H1 (cell line): ENCODE measurements at regions not wholly inside any gene's neighbourhood (a gene's known extent, or its start where the extent isn't known, plus 50 kb on each side); places are given as distances from the start of the nearest gene placed in this dataset.

ENCODE experiments used
- CTCF ChIA-PET: fragments of 300-600 bp; sonication (Branson Sonifier 250); formaldehyde crosslinking; loops from one replicate; lab custom pipeline; 2021; ENCODE audit not compliant: partially characterized antibody; lab: Charles Lee
- POLR2A ChIA-PET: fragments of 300-600 bp; sonication (Branson Sonifier 250); formaldehyde crosslinking; loops from one replicate; lab custom pipeline; 2021; ENCODE audit warnings: inconsistent platforms; ENCODE audit not compliant: partially characterized antibody; lab: Charles Lee
- DNase-seq, 2 experiments: peaks; one replicate each; pipeline versions ENCODE4 v3.0.0 to v3.0.0-alpha.2; 2010 to 2022; ENCODE audit warnings: low spot score in 2 of 2, low read depth in 1 of 2, mixed read lengths in 1 of 2
- FAIRE-seq: peaks from 2 replicates; lab custom pipeline; 2011; peaks lifted over from hg19 to GRCh38; lab: Jason Lieb, UNC
- H2AFZ ChIP-seq: 2 replicates; pipeline ENCODE4 v1.8.1; 2012; ENCODE audit warnings: low read length, inconsistent platforms
- H2AK5ac ChIP-seq: 2 replicates; pipeline ENCODE4 v1.6.1; 2013; ENCODE audit warnings: low read depth, low read length
- H2BK120ac ChIP-seq: replicated peaks from 2 replicates; pipeline ENCODE3; 2013; ENCODE audit warnings: low read depth, low read length, inconsistent platforms
- H2BK12ac ChIP-seq: 2 replicates; pipeline ENCODE4 v1.6.1; 2013; ENCODE audit warnings: low read depth, low read length
- H2BK15ac ChIP-seq: 2 replicates; pipeline ENCODE4 v1.6.1; 2013; ENCODE audit warnings: low read length
- H2BK20ac ChIP-seq: 2 replicates; pipeline ENCODE4 v1.6.1; 2013; ENCODE audit warnings: low read length
- H2BK5ac ChIP-seq: 2 replicates; pipeline ENCODE4 v1.6.1; 2013; ENCODE audit warnings: low read depth, low read length
- H3K14ac ChIP-seq: 2 replicates; pipeline ENCODE4 v1.6.1; 2013; ENCODE audit warnings: inconsistent platforms; ENCODE audit not compliant: insufficient read length
- H3K18ac ChIP-seq: 2 replicates; pipeline ENCODE4 v1.6.1; 2013; ENCODE audit warnings: low read length; ENCODE audit errors: extremely low read depth
- H3K23ac ChIP-seq: 2 replicates; pipeline ENCODE4 v1.6.1; 2013; ENCODE audit warnings: inconsistent platforms; ENCODE audit not compliant: insufficient read length
- H3K23me2 ChIP-seq: 2 replicates; pipeline ENCODE4 v1.6.1; 2013; ENCODE audit warnings: low read depth, low read length
- H3K27ac ChIP-seq: 2 replicates; pipeline ENCODE4 v1.6.1; 2011; ENCODE audit warnings: low read depth, low read length, inconsistent platforms
- H3K27me3 ChIP-seq, 4 experiments: replicated peaks in 1 of 4; 1 replicate in 1 of 4; 2 replicates in 3 of 4; pipeline versions ENCODE4 v1.6.1 to v1.8.1; 2011 to 2013; ENCODE audit warnings: low read length in 3 of 4, mild to moderate bottlenecking in 3 of 4, inconsistent platforms in 2 of 4, mixed read lengths in 2 of 4, moderate library complexity in 1 of 4; ENCODE audit not compliant: control insufficient read depth in 3 of 4, insufficient read depth in 3 of 4; ENCODE audit errors: extremely low read depth in 1 of 4
- H3K36me3 ChIP-seq, 4 experiments: 2 replicates each; pipeline versions ENCODE4 v1.6.1 to v1.8.1; 2011 to 2013; ENCODE audit warnings: mild to moderate bottlenecking in 4 of 4, low read length in 3 of 4, moderate library complexity in 2 of 4, control low read depth in 1 of 4, inconsistent platforms in 1 of 4; ENCODE audit not compliant: insufficient read depth in 4 of 4, control insufficient read depth in 2 of 4
- H3K4ac ChIP-seq: replicated peaks from 2 replicates; pipeline ENCODE3; 2013; ENCODE audit warnings: low read length, low read depth, mixed read lengths, inconsistent platforms; ENCODE audit not compliant: insufficient read length
- H3K4me1 ChIP-seq, 4 experiments: replicated peaks in 1 of 4; 1 replicate in 1 of 4; 2 replicates in 3 of 4; pipeline versions ENCODE4 v1.6.1 to v1.8.1; 2011 to 2013; ENCODE audit warnings: low read length in 3 of 4, inconsistent platforms in 2 of 4, mixed read lengths in 1 of 4; ENCODE audit not compliant: insufficient read depth in 4 of 4, control insufficient read depth in 3 of 4
- H3K4me2 ChIP-seq, 2 experiments: 2 replicates each; pipeline versions ENCODE4 v1.6.1 to v1.8.1; 2011 to 2013; ENCODE audit warnings: low read depth in 2 of 2, low read length in 2 of 2, control low read depth in 1 of 2, inconsistent platforms in 1 of 2, mild to moderate bottlenecking in 1 of 2; ENCODE audit not compliant: insufficient read depth in 1 of 2
- H3K4me3 ChIP-seq, 4 experiments: fragments of 200-600, 300-600 bp in 1 of 4; sonication (generic), shearing (Covaris generic), sonication (Bioruptor Twin) in 1 of 4; 2 replicates each; pipeline versions ENCODE4 v1.5.1 to v1.8.1; 2011 to 2016; ENCODE audit warnings: low read length in 4 of 4, low read depth in 3 of 4, control low read depth in 2 of 4, inconsistent platforms in 2 of 4, mild to moderate bottlenecking in 2 of 4, mixed read lengths in 1 of 4, moderate library complexity in 1 of 4; ENCODE audit not compliant: insufficient read depth in 2 of 4; ENCODE audit errors: extremely low read depth in 1 of 4
- H3K56ac ChIP-seq: replicated peaks from 2 replicates; pipeline ENCODE3; 2013; ENCODE audit warnings: low read depth, mild to moderate bottlenecking, mixed read lengths, low read length, inconsistent platforms; ENCODE audit not compliant: insufficient read length
- H3K79me1 ChIP-seq: 2 replicates; pipeline ENCODE4 v1.6.1; 2013; ENCODE audit warnings: low read depth, low read length, control low read depth
- H3K79me2 ChIP-seq, 2 experiments: 2 replicates each; pipeline versions ENCODE4 v1.6.1 to v1.8.1; 2012 to 2013; ENCODE audit warnings: low read length in 2 of 2, mild to moderate bottlenecking in 2 of 2, inconsistent platforms in 1 of 2; ENCODE audit not compliant: insufficient read depth in 2 of 2, control insufficient read depth in 1 of 2
- H3K9ac ChIP-seq, 4 experiments: replicated peaks in 1 of 4; 1 replicate in 1 of 4; 2 replicates in 3 of 4; pipeline versions ENCODE4 v1.6.1 to v1.8.1; 2011 to 2013; ENCODE audit warnings: low read depth in 3 of 4, low read length in 3 of 4, control low read depth in 2 of 4, mild to moderate bottlenecking in 2 of 4, moderate library complexity in 2 of 4, inconsistent platforms in 1 of 4; ENCODE audit errors: extremely low read depth in 1 of 4
- H3K9me3 ChIP-seq, 2 experiments: 2 replicates each; pipeline versions ENCODE4 v1.6.1 to v1.8.1; 2012 to 2013; ENCODE audit warnings: mild to moderate bottlenecking in 2 of 2, moderate library complexity in 2 of 2, control low read depth in 1 of 2, inconsistent platforms in 1 of 2, low read depth in 1 of 2, low read length in 1 of 2, mixed read lengths in 1 of 2; ENCODE audit not compliant: insufficient read depth in 2 of 2
- H4K20me1 ChIP-seq, 2 experiments: replicated peaks in 1 of 2; 2 replicates each; pipeline versions ENCODE3 to v1.8.1; 2011 to 2013; ENCODE audit warnings: inconsistent platforms in 2 of 2, low read length in 2 of 2, mild to moderate bottlenecking in 1 of 2; ENCODE audit not compliant: insufficient read depth in 2 of 2, control insufficient read depth in 1 of 2
- H4K5ac ChIP-seq: 2 replicates; pipeline ENCODE4 v1.6.1; 2013; ENCODE audit warnings: low read length, low read depth, mixed read lengths, inconsistent platforms; ENCODE audit not compliant: insufficient read length
- H4K8ac ChIP-seq: 2 replicates; pipeline ENCODE4 v1.8.0; 2013; ENCODE audit warnings: mild to moderate bottlenecking, moderate library complexity, low read length, inconsistent platforms; ENCODE audit not compliant: insufficient read depth; ENCODE audit errors: extremely low read depth
- H4K91ac ChIP-seq: replicated peaks from 2 replicates; pipeline ENCODE3; 2013; ENCODE audit warnings: low read length, mixed read lengths, inconsistent platforms; ENCODE audit not compliant: insufficient read length
- ATF3 ChIP-seq: IDR thresholded peaks from 2 replicates; pipeline ENCODE4 v1.6.1; 2011; ENCODE audit warnings: low read depth, mild to moderate bottlenecking, low read length; ENCODE audit not compliant: insufficient read depth
- BRCA1 ChIP-seq: IDR thresholded peaks from 2 replicates; pipeline ENCODE4 v1.6.1; 2012; ENCODE audit warnings: low read depth, low read length, improper control_type of control experiment
- CREB1 ChIP-seq: IDR thresholded peaks from 2 replicates; pipeline ENCODE4 v1.6.1; 2012; ENCODE audit warnings: inconsistent platforms
- KDM1A ChIP-seq: fragments of 200-600, 300-600 bp; sonication (generic); IDR thresholded peaks from 2 replicates; pipeline ENCODE4 v1.7.1; 2016; ENCODE audit warnings: mild to moderate bottlenecking, low read length, borderline replicate concordance
- PHF8 ChIP-seq: fragments of 200-600 bp; sonication (generic); conservative IDR thresholded peaks from 2 replicates; pipeline ENCODE4 v1.7.1; 2012; ENCODE audit warnings: low read depth, mild to moderate bottlenecking, inconsistent platforms, low read length, moderate library complexity
- SIX5 ChIP-seq: IDR thresholded peaks from 2 replicates; pipeline ENCODE4 v1.6.1; 2011; ENCODE audit warnings: mild to moderate bottlenecking, low read depth, low read length
- TAF7 ChIP-seq: optimal IDR thresholded peaks from 2 replicates; pipeline ENCODE3; 2011; ENCODE audit warnings: low read depth, mild to moderate bottlenecking, inconsistent platforms, low read length, moderate library complexity, borderline replicate concordance
- WGBS, 2 experiments: shearing (Covaris generic) in 1 of 2; methylation state at CpG; one replicate each; pipeline versions ENCODE4 v1.1.6 to v1.1.7; 2013 to 2015; ENCODE audit warnings: low lambda C conversion rate in 2 of 2, mixed read lengths in 2 of 2, inconsistent platforms in 1 of 2, low coverage in 1 of 2, missing lambda C conversion rate in 1 of 2; ENCODE audit not compliant: insufficient replicate concordance in 2 of 2, insufficient coverage in 1 of 2, insufficient read length in 1 of 2; ENCODE audit errors: extremely low coverage in 1 of 2, missing lambda C conversion rate in 1 of 2; 5-methylcytosine and 5-hydroxymethylcytosine counted together

DNA sequence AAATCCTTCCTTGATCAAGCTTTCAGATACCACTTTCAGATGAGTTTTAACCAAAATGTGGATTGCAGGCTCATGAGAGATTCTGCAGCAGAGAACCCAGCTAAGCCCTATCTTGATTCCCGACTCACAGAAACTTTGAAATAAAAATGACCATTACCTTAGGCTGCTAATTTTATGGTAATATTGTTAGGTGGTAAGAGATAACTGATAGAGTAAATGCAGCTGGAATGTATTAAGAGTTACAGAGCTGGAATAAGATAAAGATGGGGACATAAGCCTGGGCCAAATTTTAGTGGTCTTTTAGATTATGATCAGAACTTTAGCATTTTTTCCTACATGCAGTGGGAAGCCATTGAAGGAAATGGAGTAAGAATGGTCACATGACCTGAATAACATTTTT is 1074.0 kb downstream of the CDH11 start:
- 100% methylated on average over 1 of the region's 1 CpG; no CpG with 5 or more reads in 1 of the 2 experiments for WGBS, 2 experiments
- CTCF ChIA-PET, result interaction anchor here (2.0 kb wide), 1 partner anchor 587 kb away, joined by 8 read pairs; no protein-coding TSS in a partner anchor

More for the DNA sequence above, 1074.0 kb downstream of the CDH11 start:
- Histone ChIP-seq H3K9me3 (peaks cover 0 to 3% of the 10 kb centered on the region in 2 experiments; a peak in 1 of 4 replicates), H4K20me1 (no peaks in the 10 kb centered on the region), H3K18ac (no peak overlapping the region), H3K23me2 (no peaks in the 10 kb centered on the region), H2BK12ac (no peak overlapping the region), H2BK15ac (no peak overlapping the region), H3K4me3 (no peak overlapping the region), H3K4me2 (no peak overlapping the region), H3K9ac (no peak overlapping the region), H2AFZ (no peak overlapping the region; the same call in 1 of the 2 replicates), H4K91ac (no peak overlapping the region), H2AK5ac (no peak overlapping the region), H2BK120ac (no peak overlapping the region), H3K56ac (no peak overlapping the region), H3K36me3 (no peaks in the 10 kb centered on the region), H3K27ac (no peak overlapping the region), H3K79me1 (no peaks in the 10 kb centered on the region), H3K14ac (no peak overlapping the region), H3K4me1 (no peaks in the 10 kb centered on the region), H2BK20ac (no peak overlapping the region), H3K4ac (no peak overlapping the region)
- POLR2A ChIA-PET, result no interaction called here
- TF ChIP-seq BRCA1 (no peak), TAF7 (no peak), KDM1A (no peak), CREB1 (no peak), PHF8 (no peak), SIX5 (no peak), ATF3 (no peak)
- TF ChIP-seq, all 59 proteins: peak for 0
- no peak overlapping the region for H3K23ac ChIP-seq
- DNase-seq (no peak), FAIRE-seq (no peak)
- no peaks in the 10 kb centered on the region for H3K27me3 ChIP-seq
- H4K5ac ChIP-seq, result no peak overlapping the region
- no peak overlapping the region for H4K8ac ChIP-seq
- H3K79me2 ChIP-seq, result no peaks in the 10 kb centered on the region
- H2BK5ac ChIP-seq, result no peak overlapping the region
